A172 (cell line): ENCODE measurements at regions not wholly inside any gene's neighbourhood (a gene's known extent, or its start where the extent isn't known, plus 50 kb on each side); places are given as distances from the start of the nearest gene placed in this dataset.

Experiments
- DNase-seq: peaks from one replicate; pipeline ENCODE4 v3.0.0-alpha.2; 2015; ENCODE audit warnings: low spot score

DNA sequence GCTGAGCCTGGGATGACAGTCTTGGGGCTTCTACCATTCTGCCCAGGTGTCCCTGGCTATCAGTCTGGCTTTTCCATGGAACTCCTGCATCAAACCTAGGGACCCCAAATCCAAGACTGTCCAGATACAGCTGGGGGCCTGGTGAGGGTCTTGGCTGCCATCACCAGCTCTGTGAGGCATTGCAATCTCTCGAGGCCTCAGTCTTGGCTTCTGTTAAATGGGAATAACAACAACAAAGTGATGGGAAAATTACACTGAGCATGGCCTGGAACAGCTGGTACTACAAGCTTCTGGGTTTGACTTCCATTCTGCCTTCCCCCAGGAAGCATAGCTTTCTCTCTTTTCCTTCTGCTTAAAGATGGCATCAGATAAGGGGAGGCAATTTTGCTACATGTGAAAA is 50.0 kb upstream of the LCTL start:
- no peak for DNase-seq

DNA sequence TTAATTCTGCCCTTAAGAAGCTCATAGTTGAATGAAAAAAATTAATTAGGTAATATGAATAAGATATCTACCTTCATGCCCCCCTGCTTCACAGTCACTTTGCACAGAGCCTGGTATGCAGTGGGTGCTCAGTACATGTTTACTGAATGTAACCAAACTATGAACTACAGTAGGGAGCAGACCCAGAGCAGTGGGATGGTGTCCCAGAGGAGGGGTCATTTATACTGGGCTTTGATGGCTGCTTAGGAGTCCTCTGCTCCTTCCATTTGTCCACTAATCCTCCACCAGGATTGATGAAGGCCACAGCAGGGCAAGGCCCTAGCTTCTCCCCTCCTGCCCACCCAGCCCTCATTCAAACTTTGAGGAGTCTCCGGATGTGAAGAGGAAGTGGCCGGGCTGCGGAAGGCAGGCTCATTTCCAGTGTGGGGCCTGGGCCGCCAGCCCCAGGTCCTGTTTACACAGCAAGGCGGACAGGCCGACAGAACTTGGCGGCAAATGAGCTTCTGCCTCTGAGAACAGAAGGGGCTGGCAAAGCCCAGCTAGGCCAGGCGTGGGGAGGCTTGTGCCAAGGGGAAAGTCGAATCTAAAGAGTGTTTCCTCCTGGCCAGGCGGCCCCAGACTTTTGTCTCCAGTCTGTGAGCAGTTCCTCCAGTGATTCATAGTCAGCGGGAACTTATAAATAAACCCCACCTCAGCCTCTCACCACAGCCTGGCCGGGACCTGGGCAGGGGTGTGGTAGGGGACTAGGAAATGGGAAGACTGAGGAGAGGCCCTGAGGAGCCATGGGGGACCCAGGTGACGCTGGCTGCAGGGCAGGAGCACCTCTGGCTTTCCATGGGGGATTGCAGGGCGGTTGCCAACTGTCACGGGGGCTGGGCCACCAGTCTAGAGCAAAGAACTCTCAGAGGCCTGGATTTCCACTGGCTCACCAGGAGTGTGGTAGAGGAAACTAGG is 51.6 kb upstream of the LCTL start:
- DNase-seq = peak; percentile 84

DNA sequence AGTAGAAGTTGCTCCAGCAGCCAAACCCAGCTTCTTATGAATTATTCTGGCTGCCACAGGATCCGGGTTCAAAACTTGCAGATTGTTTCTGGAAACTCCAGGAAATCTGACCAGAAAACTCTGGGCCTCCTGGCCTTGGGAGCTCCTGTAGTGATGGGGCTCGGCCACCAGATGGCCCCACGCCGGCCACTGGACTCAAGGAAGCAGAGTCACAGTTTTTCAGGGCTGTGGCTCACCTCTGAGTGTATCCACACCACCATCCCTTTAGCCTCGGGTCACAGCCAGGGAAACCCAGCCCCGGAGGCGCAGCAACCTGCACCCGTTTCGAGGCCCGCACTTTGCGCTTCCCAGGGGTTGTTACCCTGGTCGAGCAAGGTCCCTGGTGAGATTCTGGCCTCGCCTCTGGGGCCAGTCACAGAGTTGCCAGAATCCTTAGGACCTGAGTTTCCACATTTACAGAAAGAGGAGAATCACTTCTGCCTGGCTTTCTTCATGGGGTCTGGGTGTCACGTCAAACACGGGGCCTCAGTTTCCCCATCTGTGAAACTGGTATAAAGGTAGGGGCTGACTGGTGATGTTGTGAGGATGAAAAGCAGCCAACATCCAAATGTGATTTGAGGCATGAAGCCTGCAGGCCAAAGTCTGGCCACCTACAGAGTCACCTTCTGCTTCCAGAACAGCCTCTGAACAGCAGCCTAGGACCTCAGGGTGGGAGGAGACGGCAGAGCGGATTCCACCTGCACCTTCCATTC is 53.5 kb upstream of the LCTL start:
- DNase-seq = peak; percentile 60

DNA sequence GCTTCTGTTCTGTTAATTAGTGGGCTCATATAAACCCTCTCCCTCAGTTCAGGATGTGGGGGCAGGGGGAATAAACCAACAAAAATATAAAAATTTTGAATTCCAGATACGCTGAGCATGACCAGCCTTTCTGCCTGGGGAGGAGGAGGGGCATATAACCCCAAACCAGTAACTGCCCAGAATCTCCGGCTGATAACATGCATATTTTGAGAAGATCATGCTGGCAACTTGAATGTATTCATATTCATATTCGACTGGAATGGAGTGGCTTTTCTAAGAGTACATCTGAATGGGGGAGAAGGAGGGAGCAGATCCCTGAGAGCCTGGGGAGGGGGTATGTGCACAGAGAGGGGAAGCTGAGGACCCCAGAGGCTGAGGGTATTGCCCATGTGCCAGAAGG is 54.5 kb upstream of the LCTL start:
- DNase-seq = no peak

DNA sequence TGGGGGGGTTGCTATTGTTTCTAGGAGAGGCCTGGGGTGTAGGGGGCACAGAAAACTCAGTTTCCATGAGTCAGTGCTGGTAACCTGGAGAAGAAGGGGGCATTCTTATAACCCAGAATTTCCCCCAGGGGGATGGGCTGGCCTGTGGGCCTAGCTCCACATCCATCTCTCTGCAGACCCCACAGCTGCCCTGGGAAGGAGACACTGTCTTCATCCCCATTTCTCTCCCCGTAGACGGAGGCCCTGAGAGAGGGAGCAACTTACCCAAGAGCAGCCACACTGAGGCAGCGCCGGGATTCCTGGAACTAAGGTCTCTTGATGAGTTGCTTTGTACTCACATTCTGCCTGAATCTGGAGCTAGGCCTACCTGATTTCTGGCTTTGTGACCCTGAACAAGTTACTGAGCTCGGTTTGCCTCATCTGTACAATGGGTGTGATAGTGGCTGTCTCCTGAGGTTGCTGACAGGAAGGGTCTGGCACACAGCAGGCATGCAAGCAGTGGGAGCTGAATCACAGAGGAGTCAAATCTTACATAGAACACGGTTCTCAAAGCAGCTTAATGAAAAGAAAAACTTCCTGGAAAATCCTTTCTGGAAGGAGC is 55.0 kb upstream of the LCTL start:
- DNase-seq = no peak

DNA sequence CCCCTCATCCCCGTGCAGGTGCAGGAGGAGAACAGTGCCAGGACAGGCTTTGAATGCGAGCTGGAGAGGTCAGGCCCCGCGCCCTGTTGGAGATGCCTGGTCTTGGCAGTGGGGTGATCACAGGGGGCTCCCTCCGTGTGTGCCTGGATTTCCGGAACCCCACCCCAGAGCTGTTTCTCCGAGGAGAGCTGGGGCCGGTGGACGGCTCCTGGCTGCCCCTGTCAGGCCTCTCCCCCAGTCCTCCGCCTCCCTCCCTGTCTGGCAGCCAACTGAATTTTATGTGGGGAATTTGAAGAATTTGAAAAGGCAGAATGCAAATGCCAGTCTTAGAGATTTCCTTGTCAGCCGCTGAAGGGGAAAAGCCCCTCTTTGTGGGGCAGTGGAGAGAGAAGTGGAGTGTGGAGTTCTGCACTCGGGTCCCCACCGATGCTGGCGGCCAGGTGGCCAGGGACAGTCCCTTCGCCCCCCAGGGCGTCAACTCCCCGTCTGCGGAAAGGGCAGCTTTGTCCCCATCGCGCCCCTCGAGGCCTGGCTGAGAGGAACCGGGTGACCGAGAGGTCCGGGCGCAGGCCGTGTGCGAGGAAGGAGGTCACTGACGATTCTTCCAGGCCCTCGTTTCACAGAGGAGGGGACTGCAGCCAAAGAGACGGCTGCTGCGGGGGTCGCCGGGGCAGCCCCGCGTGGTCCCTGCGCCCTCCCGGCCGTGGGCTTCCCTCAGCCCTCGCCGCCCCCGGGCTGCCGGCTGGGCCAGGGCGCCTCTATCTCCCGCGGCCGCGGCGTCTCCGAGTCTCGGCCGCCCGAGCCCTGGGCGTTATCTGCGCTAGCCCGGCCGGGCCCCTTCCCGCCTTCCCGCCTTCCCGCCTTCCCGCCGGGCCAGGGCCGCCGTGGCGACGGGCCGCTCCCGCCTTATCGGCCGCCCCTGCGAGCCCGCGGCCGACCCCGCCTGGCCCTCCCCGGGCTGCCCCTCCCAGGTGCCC is 56.0 kb upstream of the LCTL start:
- no peak for DNase-seq

DNA sequence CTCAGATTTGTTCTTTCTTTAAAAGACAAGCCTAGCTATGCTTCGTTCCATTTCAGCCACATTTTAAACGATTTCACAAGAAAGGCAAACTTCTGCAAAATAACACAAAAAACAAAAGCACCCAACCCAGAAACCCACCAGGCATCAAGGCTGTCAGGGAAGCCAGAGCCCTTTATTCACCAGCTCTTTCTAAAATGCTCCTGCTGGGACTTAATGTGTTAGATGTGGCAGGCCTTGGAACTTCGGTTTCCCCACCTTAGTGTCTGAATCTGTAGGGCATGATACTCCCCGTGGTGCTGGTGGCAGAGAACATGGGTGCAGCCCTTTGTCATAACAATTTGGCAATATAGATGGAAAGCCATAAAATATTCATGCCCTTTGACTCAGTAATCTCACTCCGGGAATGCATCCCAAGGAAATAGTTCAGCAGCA is 56.8 kb upstream of the LCTL start:
- no peak for DNase-seq

DNA sequence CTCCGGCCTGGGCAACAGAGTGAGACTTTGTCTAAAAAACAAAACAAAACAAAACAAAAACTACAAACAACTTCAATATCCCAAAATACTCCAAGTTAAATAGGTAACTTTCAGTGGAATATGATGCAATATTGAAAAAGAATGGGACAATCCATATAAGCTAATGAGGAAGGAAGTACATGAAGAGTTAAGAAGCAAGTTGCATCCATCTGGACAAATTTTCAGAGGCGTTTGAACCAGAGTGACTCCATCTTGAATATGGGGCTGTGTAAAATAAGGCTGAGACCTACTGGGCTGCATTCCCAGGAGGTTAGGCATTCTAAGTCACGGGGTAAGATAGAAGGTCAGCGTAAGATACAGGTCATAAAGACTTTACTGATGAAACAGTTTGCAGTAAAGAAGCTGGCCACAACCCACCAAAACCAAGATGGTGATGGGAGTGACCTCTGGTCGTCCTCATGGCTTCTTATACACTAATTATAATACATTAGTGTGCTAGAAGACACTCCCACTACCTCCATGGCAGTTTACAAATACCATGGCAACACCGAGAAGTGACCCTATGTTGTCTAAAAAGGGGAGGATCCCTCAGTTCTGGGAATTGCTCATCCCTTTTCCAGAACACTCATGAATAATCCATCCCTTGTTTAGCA is 58.1 kb upstream of the LCTL start:
- no peak for DNase-seq

DNA sequence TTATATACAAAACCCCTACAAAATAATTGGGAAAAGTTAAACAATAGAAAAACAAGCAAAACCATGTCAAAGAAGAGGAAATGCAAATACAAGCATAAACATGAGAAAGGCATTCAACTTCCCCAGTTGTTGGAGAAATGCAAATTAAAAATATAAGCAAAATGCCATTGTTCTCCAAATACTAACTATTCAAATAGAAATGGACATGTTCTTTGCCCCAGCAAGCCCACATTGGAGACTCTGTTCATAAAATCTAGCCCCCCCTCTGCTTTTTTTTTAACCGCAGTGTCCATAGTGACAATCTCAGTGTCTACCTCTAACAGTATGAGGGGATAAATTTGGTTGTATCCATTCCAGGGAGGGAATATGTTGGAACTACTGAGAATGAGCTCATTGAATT is 59.7 kb upstream of the LCTL start:
- DNase-seq = no peak

DNA sequence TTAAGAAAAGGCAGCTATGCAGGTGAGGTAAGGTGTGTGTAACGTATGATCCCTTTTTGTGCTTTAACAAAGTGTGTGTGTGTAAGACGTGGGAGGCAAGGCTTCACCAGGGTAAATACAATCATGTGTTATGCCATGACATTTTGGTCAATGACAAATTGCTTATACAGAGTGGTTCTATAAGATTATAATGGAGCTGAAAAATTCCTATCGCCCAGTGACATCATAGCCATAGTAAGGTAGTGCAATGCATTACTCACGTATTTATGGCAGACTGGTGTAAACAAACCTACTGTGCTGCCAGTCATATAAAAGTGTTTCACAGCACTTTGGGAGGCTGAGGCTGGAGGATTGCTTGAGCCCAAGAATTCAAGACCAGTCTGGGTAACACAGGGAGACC is 60.2 kb upstream of the LCTL start:
- no peak for DNase-seq

DNA sequence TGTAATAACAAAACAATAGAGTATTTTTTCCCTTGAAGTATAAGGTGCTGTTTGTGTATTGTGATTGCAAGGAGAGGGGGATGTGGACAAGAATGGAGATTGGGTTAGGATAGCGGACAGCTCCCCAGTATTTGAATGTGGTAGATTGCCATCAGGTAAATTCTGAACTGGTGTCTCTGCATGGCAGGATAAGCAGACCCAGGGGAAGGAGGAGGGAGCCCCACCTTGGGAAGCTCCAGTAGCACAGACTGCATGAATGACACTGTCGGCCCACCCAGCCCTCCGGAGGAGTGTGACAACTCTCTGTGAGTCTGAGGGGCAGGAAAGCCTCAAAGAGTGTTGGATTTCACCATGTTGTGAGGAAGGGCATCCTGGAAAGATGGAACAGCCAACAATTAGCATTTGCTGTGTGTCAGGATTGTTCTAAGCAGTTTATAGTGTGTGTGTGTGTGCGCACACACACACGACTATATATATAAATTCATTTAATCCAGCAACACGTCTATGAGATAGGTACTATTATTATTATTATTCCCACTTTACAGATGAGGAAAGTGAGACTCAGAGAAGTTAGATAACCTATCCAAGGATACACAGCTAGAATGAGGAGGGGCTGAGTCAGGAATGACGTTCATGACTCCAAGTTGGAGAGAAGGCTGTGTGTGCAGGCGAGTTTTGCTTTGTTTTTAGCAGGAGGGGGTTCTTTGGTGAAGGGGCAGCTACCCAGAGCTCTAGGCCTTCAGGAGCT is 63.4 kb upstream of the LCTL start:
- DNase-seq = no peak

DNA sequence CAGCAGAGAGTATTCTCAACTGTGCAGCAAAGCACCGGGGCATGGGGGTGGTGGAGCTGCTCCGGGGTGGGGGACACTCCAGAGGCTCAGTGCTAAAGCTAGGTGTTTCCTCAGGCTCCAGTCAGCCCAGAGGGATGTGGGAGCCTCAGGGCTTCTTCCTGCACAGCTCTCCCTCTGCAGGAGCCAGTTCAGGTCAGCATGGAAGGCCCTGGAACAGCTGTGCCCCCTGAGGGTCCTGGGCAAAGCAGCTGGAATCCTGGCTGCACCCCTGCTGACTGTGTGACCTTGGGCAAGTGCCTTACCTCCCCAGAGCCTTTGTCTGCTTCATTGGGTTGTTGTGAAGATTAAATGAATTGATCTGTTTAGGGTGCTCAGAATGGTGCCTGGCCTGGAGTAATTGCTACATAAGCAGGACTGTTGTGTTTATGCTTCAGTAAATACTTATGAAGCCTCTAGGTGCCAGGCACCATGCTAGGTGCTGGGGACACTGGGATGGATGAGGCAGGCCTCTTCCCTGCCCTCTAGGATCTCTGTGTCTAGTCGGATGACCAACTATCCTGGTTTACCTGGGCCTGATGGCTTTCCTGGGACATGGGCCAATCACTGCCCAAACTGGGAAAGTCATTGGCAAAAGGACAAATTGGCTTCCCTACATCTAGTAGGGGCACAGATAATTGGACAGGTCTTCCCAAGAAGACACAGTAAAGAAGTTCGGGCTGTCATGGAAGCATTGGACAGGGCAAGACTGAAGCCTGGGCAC is 64.2 kb upstream of the LCTL start:
- DNase-seq = no peak

DNA sequence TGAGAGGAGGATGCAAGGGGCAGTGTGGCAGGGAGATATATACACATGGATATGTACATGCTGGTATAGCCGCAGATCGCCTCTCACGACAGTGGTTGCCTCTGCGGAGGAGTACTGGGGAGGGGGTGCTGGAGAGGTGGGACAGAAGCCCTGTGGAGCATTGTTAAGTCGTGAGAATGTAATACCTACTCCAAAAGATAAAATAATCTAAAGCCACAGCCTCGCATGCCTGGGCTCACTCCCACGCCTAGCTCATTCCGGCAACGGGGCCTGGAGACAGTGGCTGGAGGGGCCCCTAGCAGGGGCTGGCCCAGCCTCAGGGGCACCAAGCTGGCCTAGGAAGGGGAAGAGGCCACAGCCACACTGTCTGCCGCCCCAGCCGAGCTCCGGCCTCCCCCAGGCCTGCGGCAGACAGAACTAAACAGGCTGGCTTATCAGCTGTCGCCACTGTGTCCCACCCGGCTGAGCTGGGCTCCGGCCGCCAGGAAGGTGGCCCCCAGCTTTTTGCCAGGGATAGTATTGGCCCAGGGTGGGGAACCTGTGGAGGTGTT is 65.1 kb upstream of the LCTL start:
- DNase-seq = no peak

DNA sequence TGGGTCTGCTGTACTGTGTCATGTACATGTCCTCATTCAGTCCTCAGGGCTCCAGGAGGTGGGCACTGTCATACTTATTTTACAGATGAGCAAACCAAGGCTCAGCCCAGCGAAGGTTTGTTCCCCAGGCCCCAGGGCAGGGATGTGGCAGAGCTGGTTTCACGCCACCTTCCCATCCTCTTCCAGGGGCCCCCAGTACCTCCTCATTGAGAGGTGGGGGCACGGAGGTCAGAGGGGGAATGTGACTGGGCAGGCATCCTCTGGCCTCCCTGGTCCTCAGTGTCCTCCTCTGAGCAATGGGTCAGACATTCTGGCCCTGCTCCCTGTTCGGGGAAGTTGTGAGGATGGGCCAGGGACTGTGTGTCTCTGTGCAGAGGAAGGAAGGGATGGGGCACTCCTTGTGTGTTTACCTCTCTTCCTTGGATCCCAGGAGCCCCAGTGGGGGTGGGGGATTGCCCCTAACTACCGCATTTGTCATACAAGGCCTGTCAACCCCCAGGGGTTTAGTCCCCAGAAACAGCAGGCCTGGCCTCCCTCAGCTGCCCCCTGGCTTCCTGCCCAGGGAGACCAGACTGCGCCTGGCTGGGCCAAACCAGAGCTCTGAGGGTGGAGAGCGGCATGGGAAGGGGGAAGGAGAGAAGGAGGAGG is 65.9 kb upstream of the LCTL start:
- DNase-seq = no peak

DNA sequence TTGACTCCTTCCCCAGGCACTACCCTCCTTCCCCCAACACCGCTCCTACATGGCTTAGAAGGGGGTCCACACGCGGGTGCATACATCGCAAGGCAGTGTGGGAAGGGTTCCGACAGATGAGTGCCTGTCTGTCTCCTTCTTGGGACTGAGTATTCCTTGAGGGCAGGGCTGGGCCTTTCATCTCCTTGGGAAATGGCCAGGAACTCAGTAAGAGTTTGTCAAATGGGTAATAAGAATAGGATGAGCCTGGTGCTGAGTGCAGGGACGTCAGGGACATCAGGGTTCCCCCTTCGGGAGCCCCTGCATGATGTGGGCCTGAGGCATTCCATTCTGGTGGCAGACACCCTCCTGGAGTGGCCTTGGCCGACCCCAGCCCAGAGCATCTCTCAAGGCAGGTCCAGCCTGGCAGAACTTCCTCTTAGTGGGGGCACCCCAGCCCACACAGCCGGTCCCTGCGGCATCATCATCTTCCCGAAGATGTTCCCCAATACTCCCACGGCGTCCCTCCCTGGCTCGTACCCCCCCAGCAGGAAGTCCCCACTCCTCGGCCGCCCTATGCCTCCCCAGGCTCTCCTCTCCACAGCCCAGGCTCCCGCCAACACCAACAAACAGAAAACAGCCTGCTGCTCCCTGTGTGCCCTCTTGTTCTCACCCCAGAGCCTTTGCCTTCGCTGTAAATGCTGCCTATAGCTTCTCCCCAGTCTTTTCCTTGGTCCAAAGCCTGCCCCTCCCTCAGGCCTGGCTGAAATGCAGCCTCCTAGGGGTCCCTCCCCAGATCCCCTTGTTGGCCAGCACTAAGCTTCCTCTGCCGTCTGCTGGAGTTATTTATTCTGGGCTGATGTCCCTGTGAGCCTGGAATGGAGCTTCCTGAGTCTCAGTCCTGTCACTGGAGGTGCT is 67.5 kb upstream of the LCTL start:
- no peak for DNase-seq

DNA sequence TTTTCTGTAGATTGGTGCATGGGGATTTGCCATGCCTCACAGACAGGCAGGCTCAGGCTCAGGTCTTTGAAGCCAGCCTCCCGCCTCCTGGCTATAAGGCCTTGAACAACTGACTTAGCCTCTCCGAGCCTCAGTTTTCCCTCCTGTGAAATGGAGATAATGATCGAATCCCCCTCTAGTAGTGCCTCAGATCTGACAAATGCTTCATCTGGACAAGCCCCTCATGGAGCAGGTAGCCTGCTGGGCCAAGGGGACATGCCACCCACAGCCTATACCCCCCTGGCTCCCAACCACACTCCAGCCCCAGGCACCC is 68.1 kb upstream of the LCTL start:
- DNase-seq = no peak

DNA sequence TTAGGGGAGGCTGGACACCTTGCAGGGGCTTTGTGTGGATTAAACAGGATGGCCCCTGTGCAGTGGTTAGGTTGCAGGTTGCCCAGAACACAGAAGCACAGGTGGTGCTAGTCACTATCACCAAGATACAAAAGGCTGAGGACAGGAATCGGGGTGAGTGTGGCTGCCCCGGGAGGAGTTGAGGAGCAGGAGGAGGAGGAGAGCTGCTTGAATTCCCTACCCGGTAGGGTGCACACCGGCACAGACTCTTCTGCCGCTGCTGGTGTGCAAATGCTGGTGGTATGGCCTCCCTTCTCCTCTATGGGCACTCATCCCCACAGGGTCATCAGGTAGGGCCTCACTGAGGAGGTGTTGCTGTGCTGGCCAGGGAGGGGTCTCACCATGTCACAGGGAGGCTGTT is 67.5 kb upstream of the SMAD6 start:
- DNase-seq = no peak

DNA sequence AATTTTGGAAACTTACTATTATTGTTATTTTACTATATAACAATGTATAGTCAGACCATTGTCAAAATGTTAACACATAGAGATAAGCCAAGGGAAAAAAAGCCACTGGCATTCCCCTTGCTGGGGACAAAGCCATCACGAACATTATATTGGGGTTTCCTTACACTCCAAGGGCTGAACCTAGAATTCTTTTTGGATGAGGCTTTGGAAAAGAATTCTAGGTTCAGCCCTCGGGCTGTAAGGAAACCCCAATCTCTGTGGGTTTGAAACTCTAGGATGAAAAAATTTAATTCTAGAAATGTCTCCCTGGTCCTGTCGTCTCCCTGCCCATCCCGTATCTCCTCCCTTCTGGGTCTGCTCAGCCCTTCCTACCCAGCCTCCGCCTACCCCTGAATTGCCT is 67.0 kb upstream of the SMAD6 start:
- DNase-seq = no peak
